GM21515 (cell line): ENCODE measurements at regions not wholly inside any gene's neighbourhood (a gene's known extent, or its start where the extent isn't known, plus 50 kb on each side); places are given as distances from the start of the nearest gene placed in this dataset.
"Not testable (repeated sequence)": the region's sequence is repeated elsewhere in the genome, so short reads cannot be mapped to it uniquely, and the experiment has no call there.

Experiments used
- ATAC-seq: cut with Tn5 transposase; IDR thresholded peaks from one replicate; pipeline ENCODE4 v1.9.1; 2021; ENCODE audit not compliant: unreplicated experiment

GRCh38 chr1:234833646-234834045, 223.7 kb upstream of the IRF2BP2 start:
- no peak for ATAC-seq

GRCh38 chr1:234833118-234833517, 223.1 kb upstream of the IRF2BP2 start:
- ATAC-seq, result no peak

GRCh38 chr1:234827656-234828055, 217.7 kb upstream of the IRF2BP2 start:
- no peak for ATAC-seq

DNA sequence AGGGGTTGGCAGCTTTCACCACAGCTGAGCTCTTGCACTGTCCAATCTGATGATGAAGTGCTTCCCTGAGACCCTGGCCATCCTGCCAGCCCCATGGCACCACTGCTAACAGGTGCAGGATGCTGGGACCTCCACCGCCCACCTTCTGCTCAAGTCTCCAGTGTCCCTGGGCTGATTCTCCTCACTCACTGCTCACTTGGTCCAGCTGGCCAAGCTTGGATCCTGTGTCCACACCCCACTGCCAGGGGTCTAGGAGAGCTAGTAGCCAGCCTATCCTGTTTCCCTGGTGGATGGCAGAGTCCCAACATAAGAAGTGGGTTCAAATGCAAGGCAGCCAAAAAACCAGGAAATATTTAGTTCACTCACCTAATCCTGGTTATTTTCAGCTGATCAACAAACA, 217.2 kb upstream of the IRF2BP2 start:
- ATAC-seq, result no peak

DNA sequence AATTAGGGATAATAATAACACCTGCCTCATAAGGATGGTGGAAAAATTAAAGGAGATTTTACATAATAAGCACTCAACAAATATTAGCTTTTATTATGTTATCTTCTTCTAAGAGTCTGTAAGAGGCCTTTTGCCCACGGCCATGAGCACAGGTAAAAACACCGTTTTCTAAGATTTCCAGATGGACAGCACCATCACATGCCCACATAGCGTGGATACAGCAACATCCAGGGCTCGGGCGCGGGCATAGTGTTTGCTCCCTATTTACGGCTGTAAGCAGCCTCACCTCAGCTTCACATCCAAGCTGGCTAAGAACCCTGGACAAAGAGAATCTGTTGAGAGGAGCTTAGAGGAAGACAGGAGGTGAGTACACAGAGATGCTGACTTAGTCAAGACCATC, 216.4 kb upstream of the IRF2BP2 start:
- no peak for ATAC-seq

- no peak for ATAC-seq
Measured at GRCh38 chr1:234825498-234826165, 215.7 kb upstream of the IRF2BP2 start.

DNA sequence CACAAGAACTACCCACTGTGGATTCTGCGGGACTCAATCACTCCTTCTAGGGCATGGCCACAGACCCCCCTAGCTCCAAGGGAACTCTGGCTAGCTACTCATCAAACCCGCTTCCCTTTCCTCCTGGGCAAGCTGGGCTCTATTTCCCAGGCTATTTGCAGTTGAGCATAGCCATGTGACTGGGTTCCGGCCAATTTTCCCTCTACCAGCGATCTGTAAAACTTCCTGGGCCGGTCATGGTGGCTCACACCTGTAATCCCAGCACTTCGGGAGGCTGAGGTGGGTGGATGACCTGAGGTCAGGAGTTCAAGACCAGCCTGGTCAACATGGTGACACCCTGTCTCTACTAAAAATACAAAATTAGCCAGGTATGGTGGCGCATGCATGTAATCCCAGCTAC, 214.9 kb upstream of the IRF2BP2 start:
- not testable (repeated sequence) for ATAC-seq

DNA sequence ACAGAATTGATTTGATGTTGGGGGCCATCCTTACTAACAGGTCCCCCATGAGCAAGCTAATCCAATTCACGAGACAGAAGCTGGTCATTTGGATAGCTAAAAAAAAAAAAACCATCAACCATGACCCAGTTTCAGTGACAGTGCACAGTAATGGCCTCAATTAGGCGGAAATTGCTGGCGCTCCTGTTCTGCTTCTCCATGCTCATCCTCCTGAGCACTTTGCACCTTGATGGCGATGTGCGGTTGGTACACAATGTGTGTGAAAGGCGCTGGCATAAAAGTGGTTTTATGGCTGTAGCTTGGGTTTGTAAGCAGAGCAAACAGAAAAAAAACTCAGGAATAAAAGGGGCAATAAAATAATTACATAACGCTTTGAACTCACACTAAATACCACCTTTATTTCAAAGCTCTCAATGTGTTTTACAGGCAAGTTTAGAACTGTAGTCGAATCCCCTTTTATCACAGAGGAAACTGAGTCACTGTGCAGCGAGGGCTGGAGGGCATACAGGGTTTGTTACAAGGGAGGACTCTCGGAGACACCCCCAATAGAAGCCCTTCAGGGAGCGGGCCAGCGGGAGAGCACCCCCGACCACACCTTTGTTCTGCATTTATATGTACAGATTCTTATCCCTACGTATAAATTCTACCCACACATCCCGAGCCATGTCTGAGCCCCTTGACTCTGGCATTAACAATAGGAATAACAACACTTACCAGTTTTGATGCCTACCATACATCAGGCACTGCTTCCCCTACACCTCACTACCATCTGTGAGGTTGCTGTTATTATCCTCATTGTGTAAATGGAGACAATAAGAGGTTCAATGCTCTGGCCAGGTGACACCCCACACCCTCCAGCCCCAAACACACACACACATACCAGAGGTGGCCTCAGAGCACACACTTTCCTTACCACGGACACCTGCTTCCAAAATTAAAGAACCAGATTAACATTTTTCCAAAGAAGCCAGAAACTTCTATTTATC, 213.5 kb upstream of the IRF2BP2 start:
- no peak for ATAC-seq

- no peak for ATAC-seq
Measured at GRCh38 chr1:234821840-234822239, 211.9 kb upstream of the IRF2BP2 start.

GRCh38 chr1:234820597-234820996, 210.6 kb upstream of the IRF2BP2 start:
- no peak for ATAC-seq

GRCh38 chr1:234819845-234820244, 209.9 kb upstream of the IRF2BP2 start:
- ATAC-seq, result not testable (repeated sequence)

DNA sequence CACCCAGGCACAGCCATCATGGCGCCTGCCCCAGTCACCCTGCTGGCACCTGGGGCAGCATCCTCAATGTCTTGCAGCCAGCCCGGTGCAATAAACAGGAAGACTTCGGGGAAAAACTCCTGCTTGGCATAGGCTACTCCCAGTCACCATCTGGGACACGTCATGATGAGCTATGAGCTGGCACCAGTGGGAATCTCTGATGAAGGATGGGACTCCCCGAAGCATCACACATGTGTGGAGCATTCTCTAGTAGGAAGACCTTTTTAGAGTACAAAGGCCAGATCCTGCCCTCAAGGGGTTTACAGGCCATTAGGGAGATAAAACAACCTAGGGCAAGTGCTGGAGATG, 208.0 kb upstream of the IRF2BP2 start:
- not testable (repeated sequence) for ATAC-seq

DNA sequence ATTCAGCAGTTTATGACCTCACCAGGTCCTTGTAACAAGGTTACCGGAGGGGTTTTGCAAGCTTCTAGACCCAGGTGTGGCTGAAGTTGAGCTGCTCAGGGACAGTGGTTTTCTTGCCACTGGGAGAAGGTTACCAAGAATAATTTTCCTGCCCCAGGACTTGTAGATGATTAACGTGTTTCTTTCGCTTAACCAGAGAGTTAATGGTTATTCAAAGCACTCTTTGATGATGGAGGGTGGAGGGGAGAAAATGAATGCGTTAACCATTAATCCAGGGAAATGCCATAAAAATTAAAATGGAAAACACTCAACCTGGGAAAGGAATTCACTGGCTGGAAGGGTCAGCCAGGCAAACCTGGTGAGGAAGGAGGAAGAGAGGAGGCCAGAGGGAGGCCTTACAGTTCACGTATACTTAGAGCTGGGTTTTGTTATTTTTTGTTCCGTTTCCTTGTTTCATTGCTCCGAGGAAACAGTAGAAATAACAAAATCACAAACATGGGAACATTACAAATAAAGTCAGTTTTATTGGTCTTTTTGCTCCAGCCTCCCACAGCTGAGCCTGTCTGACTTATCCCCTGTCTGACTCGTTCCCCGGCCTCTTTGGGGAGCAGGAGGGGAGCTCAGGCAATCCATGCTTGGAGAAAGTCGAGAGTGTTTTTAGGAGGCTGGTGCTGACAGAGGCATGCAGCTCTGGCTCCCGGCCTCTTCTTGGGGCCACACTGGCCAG, 207.5 kb upstream of the IRF2BP2 start:
- not testable (repeated sequence) for ATAC-seq

DNA sequence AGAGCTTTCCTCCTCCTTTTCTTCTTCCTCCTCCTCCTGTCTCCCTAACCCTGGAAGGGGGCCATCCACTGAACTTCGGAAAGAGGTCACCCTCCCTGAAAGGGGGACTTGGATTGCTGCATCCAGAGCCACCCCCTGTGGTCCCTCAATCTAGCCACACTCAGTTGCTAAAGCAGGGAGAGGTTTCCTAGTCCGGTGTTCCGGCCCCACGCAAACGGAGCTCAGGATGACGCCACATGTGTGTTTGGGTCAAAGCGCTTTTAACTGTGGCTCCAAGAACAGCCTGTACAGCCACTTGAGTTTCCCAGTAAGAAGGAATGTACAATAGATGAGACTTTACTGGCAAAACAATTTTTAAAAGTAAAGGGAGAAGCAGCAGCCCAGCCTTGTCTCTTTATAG, 206.9 kb upstream of the IRF2BP2 start:
- ATAC-seq, result not testable (repeated sequence)

GRCh38 chr1:234816186-234816851, 206.3 kb upstream of the IRF2BP2 start:
- ATAC-seq, result not testable (repeated sequence)

- not testable (repeated sequence) for ATAC-seq
Measured at GRCh38 chr1:234815295-234815815, 205.4 kb upstream of the IRF2BP2 start.

- not testable (repeated sequence) for ATAC-seq
Measured at GRCh38 chr1:234814235-234814634, 204.3 kb upstream of the IRF2BP2 start.

GRCh38 chr1:234811824-234812223, 201.8 kb upstream of the IRF2BP2 start:
- not testable (repeated sequence) for ATAC-seq

DNA sequence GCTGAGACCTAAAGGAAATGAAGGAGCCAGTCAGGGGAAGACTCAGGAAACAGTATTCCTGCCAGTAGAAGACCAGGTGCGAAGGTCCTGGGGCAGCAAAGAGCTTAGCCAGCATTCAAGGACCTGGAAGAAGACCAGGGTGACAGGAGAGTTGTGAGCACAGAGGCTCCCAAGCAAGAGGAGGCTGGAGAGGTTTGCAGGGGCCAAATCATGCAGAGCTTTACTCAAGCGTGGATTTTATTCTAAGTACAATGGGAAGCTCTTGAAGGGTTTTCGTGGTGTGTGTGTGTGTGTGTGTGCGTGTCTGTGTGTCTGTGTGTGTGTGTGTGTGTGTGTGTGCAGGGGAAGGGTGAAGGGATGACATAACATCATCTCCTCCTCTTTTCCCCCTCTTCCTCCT, 200.7 kb upstream of the IRF2BP2 start:
- ATAC-seq, result not testable (repeated sequence)

DNA sequence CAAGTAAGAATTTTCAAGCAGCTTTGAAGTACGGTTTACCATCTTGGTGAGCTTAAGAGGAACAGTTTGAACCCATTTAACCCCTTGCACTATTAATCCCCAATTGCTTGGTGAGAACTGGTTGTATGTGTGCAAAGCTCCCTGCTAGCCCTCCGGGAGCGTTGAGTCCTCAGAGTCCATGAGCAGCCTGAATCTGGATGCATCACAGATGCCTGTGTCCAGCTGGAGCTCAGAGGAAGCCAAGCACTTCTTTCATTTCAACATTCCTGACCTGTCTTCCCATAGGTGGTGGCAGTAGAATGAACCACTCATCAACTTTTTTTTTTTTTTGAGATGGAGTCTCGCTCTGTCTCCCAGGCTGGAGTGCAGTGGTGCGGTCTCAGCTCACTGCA, 199.9 kb upstream of the IRF2BP2 start:
- ATAC-seq, result not testable (repeated sequence)
